ENCODE measurements at regions not wholly inside any gene's neighbourhood (a gene's known extent, or its start where the extent isn't known, plus 50 kb on each side); places are given as distances from the start of the nearest gene placed in this dataset.

- no peak for TF ChIP-seq CTCF (conservative IDR thresholded peaks at IDR 0.05; ENCODE audit: low read depth, low read length)
- H3K4me3 ChIP-seq (ENCODE audit: low read depth, low read length) = no peak overlapping the region
Observed at GRCh38 chr9:38132956-38133355, 63.9 kb upstream of the SHB start.

GRCh38 chr9:38131729-38132128 lies 62.7 kb upstream of the SHB start:
- no peak for DNase-seq (ENCODE audit: low read depth)
- H3K4me3 ChIP-seq (ENCODE audit: low read depth, low read length) = no peak overlapping the region
- no peak for TF ChIP-seq CTCF (conservative IDR thresholded peaks at IDR 0.05; ENCODE audit: low read depth, low read length)

More at GRCh38 chr9:38132956-38133355, 63.9 kb upstream of the SHB start:
- no peak for DNase-seq (ENCODE audit: low read depth)

- no peak for TF ChIP-seq CTCF (conservative IDR thresholded peaks at IDR 0.05; ENCODE audit: low read depth, low read length)
- no peak for DNase-seq (ENCODE audit: low read depth)
- H3K4me3 ChIP-seq (ENCODE audit: low read depth, low read length) = no peak overlapping the region
Observed at GRCh38 chr9:38130724-38131123, 61.7 kb upstream of the SHB start.

GRCh38 chr9:38129366-38129765 lies 60.3 kb upstream of the SHB start:
- TF ChIP-seq CTCF (conservative IDR thresholded peaks at IDR 0.05; ENCODE audit: low read depth, low read length) = no peak
- no peak overlapping the region for H3K4me3 ChIP-seq (ENCODE audit: low read depth, low read length)
- no peak for DNase-seq (ENCODE audit: low read depth)

GRCh38 chr9:38128752-38129270 lies 59.8 kb upstream of the SHB start:
- TF ChIP-seq CTCF (conservative IDR thresholded peaks at IDR 0.05; ENCODE audit: low read depth, low read length) = no peak
- DNase-seq (ENCODE audit: low read depth) = no peak
- H3K4me3 ChIP-seq (ENCODE audit: low read depth, low read length) = no peak overlapping the region

GRCh38 chr9:38127271-38127839 lies 58.3 kb upstream of the SHB start:
- DNase-seq (ENCODE audit: low read depth) = no peak
- H3K4me3 ChIP-seq (ENCODE audit: low read depth, low read length) = no peak overlapping the region
- no peak for TF ChIP-seq CTCF (conservative IDR thresholded peaks at IDR 0.05; ENCODE audit: low read depth, low read length)

- TF ChIP-seq CTCF (conservative IDR thresholded peaks at IDR 0.05; ENCODE audit: low read depth, low read length) = no peak
- DNase-seq (ENCODE audit: low read depth) = no peak
- no peak overlapping the region for H3K4me3 ChIP-seq (ENCODE audit: low read depth, low read length)
Observed at GRCh38 chr9:38126730-38127129, 57.7 kb upstream of the SHB start.

All from epithelial cell of proximal tubule (primary cell).